Osteoblast (primary cell): ENCODE measurements at regions not wholly inside any gene's neighbourhood (a gene's known extent, or its start where the extent isn't known, plus 50 kb on each side); places are given as distances from the start of the nearest gene placed in this dataset.
A peak's percentile ranks its signal among the peaks of the same experiment; 100 is the strongest.
"Not testable (repeated sequence)": the region's sequence is repeated elsewhere in the genome, so short reads cannot be mapped to it uniquely, and the experiment has no call there.

Experiments
- DNase-seq: peaks from one replicate; pipeline ENCODE4 v3.0.0; 2011; ENCODE audit warnings: low spot score, mixed read lengths; ENCODE audit not compliant: insufficient read length; ENCODE audit errors: missing footprints
- H2AFZ ChIP-seq: 2 replicates; pipeline ENCODE4 v1.6.0; 2011; ENCODE audit warnings: mild to moderate bottlenecking, low read length
- H3K27ac ChIP-seq: 2 replicates; pipeline ENCODE4 v1.5.1; 2011; ENCODE audit warnings: mild to moderate bottlenecking, low read depth, low read length, moderate library complexity
- H3K27me3 ChIP-seq: 2 replicates; pipeline ENCODE4 v1.6.0; 2012; ENCODE audit warnings: mild to moderate bottlenecking, control low read depth, inconsistent platforms, low read length, moderate library complexity; ENCODE audit not compliant: insufficient read depth
- H3K36me3 ChIP-seq: 2 replicates; pipeline ENCODE4 v1.5.1; 2011; ENCODE audit warnings: mild to moderate bottlenecking, low read length, control low read depth, moderate library complexity; ENCODE audit not compliant: insufficient read depth
- H3K4me1 ChIP-seq: 2 replicates; pipeline ENCODE4 v1.5.1; 2011; ENCODE audit warnings: mild to moderate bottlenecking, low read length, control low read depth, moderate library complexity; ENCODE audit not compliant: insufficient read depth
- H3K4me2 ChIP-seq: 2 replicates; pipeline ENCODE4 v1.6.0; 2011; ENCODE audit warnings: mild to moderate bottlenecking, low read length; ENCODE audit not compliant: insufficient read depth
- H3K4me3 ChIP-seq: fragments of 200-600 bp; sonication (generic); 3 replicates; pipeline ENCODE4 v1.5.1; 2012; ENCODE audit warnings: mild to moderate bottlenecking, low read length, inconsistent platforms; ENCODE audit not compliant: insufficient read depth
- H3K79me2 ChIP-seq: 2 replicates; pipeline ENCODE4 v1.6.0; 2012; ENCODE audit warnings: mild to moderate bottlenecking, low read length, control low read depth, inconsistent platforms; ENCODE audit not compliant: insufficient read depth
- H3K9me3 ChIP-seq: 2 replicates; pipeline ENCODE4 v1.5.1; 2011; ENCODE audit warnings: low read depth, low read length, control low read depth
- H4K20me1 ChIP-seq: 2 replicates; pipeline ENCODE4 v1.6.0; 2012; ENCODE audit warnings: mild to moderate bottlenecking, low read length, control low read depth; ENCODE audit not compliant: insufficient read depth

DNA sequence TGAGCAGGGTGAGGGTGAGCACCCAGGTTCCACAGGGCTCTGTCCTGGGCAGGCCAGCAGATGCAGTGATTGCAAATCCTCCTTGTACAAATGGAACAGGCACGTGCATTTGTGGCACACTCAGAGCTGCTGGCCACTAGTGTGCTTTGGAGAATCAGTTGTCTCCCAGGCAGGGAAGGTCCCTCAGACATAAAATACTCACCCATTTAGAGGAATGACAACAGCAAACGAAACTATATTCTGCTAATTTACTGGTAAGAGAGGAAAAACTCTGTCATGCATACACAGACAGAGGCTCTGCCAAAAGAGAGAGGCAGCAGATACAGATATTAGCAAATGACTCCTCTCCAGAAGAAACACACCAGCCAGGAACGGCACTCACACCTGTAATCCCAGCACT lies 116.5 kb upstream of the PLGLB2 start:
- not testable (repeated sequence) for H3K27ac ChIP-seq, H2AFZ ChIP-seq, H3K27me3 ChIP-seq, DNase-seq, H3K4me3 ChIP-seq, H3K9me3 ChIP-seq, H4K20me1 ChIP-seq, H3K79me2 ChIP-seq, H3K4me1 ChIP-seq, H3K4me2 ChIP-seq, H3K36me3 ChIP-seq

GRCh38 chr2:87633287-87633963 lies 114.5 kb upstream of the PLGLB2 start:
- H2AFZ ChIP-seq, H3K4me1 ChIP-seq, H3K36me3 ChIP-seq, H4K20me1 ChIP-seq, DNase-seq, H3K27me3 ChIP-seq, H3K79me2 ChIP-seq, H3K4me3 ChIP-seq, H3K27ac ChIP-seq, H3K9me3 ChIP-seq, H3K4me2 ChIP-seq: not testable (repeated sequence)

GRCh38 chr2:87634106-87634505 lies 113.8 kb upstream of the PLGLB2 start:
- H2AFZ ChIP-seq, H3K79me2 ChIP-seq, H3K9me3 ChIP-seq, DNase-seq, H3K4me3 ChIP-seq, H3K27ac ChIP-seq, H3K4me2 ChIP-seq, H3K36me3 ChIP-seq, H4K20me1 ChIP-seq, H3K27me3 ChIP-seq, H3K4me1 ChIP-seq: not testable (repeated sequence)

DNA sequence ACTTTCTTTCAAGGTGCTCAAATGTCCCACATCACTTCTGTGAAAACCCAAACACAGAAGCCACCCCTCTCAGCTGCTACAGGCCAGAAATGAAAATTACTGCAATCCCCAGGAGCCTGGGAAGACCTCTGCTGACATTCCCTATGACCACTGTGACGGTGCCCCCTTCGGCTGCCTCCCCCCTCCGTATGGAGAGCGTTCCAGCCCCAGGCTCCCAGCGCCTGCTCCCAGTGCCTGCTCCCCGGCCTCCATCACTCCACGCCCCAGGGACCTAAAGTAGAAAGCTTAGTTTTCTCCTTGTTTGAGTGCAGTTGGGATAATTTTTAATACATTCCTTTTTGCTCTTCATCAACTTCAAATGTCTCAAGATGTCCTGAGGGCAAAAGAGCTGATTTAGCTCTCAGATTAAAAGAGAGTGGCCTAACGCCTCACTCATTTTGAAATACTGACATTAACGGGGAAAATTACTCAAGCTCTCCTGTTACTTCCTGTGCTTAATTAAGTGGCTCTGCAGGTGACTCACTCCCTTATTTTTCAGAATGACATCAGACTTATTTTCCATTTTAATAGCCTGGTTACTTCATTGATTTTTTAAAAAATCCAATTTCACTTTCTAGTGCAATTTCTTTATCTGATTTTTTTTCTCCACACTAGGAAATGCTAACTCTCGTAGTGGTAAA lies 112.8 kb upstream of the PLGLB2 start:
- H3K9me3 ChIP-seq, H3K4me1 ChIP-seq, H3K79me2 ChIP-seq, H3K27me3 ChIP-seq, H3K36me3 ChIP-seq, H2AFZ ChIP-seq, H4K20me1 ChIP-seq, H3K4me3 ChIP-seq, H3K27ac ChIP-seq, H3K4me2 ChIP-seq, DNase-seq: not testable (repeated sequence)

- H3K79me2 ChIP-seq, H3K4me1 ChIP-seq, H3K36me3 ChIP-seq, H2AFZ ChIP-seq, H3K27me3 ChIP-seq, H3K4me3 ChIP-seq, H3K9me3 ChIP-seq, H3K4me2 ChIP-seq, H4K20me1 ChIP-seq, DNase-seq, H3K27ac ChIP-seq: not testable (repeated sequence)
Measured at GRCh38 chr2:87636246-87636645, 111.6 kb upstream of the PLGLB2 start.

DNA sequence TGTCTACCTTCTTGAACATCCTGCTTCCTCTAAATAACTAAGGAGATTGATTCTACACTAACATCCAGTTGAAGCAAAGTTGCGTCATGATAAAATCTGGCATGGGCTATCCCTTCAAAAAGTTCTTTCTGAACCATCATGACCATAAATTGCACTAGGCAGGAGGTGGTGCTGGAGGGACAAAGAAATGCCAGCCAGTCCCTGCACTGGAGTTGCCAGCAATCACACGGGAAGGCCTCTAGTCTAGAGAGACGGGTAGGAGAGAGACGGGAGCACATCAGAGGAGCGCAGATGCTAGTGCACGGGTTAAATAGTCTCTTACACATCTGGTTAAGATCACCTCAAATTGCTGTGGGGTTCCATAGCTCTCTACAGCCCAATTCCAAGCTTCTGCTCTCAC lies 111.2 kb upstream of the PLGLB2 start:
- not testable (repeated sequence) for H3K4me2 ChIP-seq, H3K79me2 ChIP-seq, H3K27ac ChIP-seq, H4K20me1 ChIP-seq, H2AFZ ChIP-seq, H3K4me1 ChIP-seq, DNase-seq, H3K27me3 ChIP-seq, H3K4me3 ChIP-seq, H3K9me3 ChIP-seq, H3K36me3 ChIP-seq

GRCh38 chr2:87637249-87637990 lies 110.5 kb upstream of the PLGLB2 start:
- not testable (repeated sequence) for H3K4me3 ChIP-seq, H3K79me2 ChIP-seq, H2AFZ ChIP-seq, H4K20me1 ChIP-seq, H3K27me3 ChIP-seq, H3K27ac ChIP-seq, H3K4me2 ChIP-seq, H3K9me3 ChIP-seq, H3K4me1 ChIP-seq, H3K36me3 ChIP-seq
- peak; percentile 72 for DNase-seq

DNA sequence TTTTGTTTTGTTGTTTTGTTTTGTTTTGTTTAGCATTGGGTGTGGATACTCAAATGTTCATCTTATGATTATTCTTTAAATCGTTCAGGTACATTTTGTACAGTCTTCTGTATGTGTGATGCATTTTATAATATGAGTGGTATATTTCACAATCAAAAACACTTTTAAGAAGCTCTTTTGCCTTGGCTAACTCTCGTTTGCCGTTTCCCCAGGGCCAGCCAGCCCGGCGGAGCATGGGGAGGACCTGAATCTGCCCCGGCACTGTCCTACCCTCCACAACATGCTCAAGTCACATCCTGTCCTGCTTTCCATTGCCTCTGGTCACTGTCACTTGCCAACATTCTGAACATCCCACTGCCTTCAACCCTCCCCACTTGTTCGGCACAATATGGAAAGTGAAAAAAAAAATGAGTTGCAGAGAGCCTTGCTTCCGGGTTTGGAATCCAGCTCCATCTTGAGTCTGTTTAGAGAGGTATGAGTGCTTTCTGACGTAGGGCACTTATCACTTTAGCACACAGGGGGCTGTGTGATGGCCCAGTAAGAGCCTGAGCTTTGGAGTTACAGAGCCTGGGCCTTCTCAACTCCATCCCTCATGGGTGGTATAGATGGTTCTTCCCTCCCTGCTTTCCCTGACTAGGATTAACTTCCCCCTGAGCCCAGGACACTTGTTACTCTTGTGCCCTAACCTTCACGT lies 109.6 kb upstream of the PLGLB2 start:
- H2AFZ ChIP-seq, DNase-seq, H4K20me1 ChIP-seq, H3K36me3 ChIP-seq, H3K27ac ChIP-seq, H3K27me3 ChIP-seq, H3K4me1 ChIP-seq, H3K4me2 ChIP-seq, H3K9me3 ChIP-seq, H3K79me2 ChIP-seq, H3K4me3 ChIP-seq: not testable (repeated sequence)
